HG02678 (cell line): ENCODE measurements at regions not wholly inside any gene's neighbourhood (a gene's known extent, or its start where the extent isn't known, plus 50 kb on each side); places are given as distances from the start of the nearest gene placed in this dataset.
"Not testable (repeated sequence)": the region's sequence is repeated elsewhere in the genome, so short reads cannot be mapped to it uniquely, and the experiment has no call there.

Experiments
- ATAC-seq: cut with Tn5 transposase; IDR thresholded peaks from one replicate; pipeline ENCODE4 v1.9.1; 2021; ENCODE audit warnings: mild to moderate bottlenecking, moderate library complexity; ENCODE audit not compliant: unreplicated experiment

DNA sequence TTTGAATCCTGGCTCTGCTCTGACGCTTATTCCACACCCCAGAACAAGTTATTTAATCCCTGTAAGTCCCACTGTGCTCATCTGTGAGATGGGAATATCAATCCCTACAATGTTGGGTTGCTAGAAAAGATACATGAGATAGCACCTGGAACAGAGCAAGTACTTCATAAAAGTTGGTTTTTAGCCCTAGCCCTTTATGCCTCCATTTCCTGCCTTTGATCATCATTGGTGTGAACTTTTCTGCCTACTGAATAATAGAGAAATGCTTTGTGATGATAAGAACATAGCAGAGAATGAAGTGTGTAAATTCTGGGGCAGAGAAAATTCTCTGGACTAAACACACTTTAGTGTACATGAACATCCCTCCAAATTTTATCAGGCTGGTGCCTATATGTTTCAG lies 90.3 kb upstream of the RANBP6 start:
- no peak for ATAC-seq

DNA sequence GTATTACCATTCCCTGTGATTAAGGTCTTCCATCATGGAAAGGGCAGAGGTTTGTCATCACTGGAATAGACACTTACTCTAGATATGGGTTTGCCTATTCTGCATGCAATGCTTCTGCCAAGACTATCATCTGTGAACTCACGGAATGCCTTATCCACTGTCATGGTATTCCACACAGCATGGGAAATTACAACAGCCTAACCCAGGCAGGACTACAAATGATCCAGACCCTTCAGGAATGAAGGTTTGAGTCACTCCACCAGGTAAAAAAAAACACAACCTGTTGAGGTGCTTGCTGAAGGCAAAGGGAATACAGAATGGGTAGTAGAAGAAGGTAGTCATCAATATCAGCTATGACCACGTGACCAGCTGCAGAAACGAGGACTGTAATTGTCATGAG lies 89.0 kb upstream of the RANBP6 start:
- not testable (repeated sequence) for ATAC-seq

DNA sequence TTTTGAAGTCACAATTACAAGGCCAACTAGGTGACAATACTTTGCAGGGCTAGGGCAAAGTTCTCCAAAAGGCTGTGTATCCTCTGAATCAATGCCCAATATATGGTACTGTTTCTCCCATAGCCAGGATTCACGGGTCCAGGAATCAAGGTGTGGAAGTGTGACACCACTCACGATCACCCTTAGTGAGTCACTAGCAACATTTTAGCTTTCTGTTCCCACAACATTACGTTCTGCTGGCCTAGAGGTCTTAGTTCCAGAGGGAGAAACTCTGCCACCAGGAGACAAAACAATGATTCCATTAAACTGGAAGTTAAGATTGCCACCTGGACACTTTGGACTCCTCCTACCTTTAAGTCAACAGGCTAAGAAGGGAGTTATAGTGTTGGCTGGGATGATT lies 88.5 kb upstream of the RANBP6 start:
- ATAC-seq: not testable (repeated sequence)

DNA sequence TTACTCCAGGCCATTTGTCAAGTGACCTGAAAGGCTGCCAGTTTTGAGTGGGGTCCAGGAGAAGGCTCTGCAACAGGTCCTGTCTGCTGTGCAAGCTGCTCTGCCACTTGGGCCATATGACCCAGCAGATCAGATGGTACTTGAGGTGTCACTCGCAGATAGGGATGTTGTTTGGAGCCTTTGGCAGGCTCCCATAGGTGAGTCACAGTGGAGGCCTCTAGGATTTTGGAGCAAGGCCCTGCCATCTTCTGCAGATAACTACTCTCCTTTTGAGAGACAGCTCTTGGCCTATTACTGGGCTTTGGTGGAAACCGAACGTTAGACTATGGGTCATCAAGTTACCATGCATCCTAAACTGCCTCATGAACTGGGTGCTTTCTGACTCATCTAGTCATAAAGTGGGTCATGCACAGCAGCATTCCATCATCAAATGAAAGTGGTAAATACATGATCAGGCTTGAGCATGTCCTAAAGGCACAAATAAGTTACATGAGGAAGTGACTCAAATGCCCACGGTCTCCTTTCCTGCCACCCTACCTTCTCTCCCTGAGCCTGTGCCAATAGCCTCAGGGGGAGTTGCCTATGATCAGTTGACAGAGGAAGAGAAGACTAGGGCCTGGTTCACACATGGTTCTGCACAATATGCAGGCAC lies 87.0 kb upstream of the RANBP6 start:
- ATAC-seq: not testable (repeated sequence)

DNA sequence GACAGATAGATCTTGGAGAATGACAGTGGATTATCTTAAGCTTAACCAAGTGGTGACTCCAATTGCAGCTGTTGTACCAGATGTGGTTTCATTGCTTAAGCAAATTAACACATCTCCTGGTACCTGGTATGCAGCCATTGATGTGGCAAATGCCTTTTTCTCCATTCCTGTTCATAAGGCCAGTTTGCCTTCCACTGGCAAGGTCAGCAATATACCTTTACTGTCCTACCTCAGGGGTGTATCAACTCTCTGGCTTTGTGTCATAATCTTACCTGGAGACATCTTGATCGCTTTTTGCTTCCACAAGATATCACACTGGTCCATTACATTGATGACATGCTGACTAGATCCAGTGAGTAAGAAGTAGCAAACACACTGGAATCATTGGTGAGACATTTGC lies 86.3 kb upstream of the RANBP6 start:
- ATAC-seq: not testable (repeated sequence)

DNA sequence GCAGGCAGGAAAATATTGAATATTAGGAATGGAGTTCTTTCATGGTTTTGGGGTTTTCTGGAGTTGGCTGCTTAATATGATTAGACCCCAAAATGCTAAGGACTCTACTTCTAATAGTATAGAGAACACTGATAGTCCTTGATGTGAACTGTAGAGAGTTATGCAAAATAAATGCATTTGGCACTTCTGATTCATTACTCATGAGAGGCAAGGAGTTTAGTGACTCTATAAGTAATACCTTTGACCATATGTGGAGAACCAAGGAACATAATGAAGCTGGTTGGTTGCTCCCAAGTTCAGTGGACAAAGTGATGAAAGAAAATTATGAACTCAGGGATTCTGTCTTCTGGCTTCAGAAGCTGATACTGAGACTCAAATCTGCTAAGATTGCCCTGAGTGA lies 83.9 kb upstream of the RANBP6 start:
- not testable (repeated sequence) for ATAC-seq

DNA sequence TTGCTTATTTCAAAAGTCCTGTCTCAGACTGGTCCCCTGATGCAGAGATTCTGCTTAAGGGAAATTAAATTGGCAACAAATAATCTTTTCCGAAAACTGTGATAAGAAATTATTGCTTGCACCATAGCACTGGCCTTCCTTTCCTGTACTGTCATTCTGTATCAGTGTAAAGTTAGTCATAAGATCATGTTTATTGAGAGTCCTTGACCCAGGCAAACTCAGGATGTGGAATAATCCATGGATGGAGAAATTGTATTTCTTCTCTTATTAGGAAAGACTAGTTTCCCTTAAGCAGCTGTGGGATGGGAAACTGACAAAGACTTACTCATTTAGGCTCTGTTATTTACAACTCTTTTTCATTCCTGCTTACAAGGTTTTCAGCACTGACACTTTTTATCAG lies 83.0 kb upstream of the RANBP6 start:
- ATAC-seq: no peak

DNA sequence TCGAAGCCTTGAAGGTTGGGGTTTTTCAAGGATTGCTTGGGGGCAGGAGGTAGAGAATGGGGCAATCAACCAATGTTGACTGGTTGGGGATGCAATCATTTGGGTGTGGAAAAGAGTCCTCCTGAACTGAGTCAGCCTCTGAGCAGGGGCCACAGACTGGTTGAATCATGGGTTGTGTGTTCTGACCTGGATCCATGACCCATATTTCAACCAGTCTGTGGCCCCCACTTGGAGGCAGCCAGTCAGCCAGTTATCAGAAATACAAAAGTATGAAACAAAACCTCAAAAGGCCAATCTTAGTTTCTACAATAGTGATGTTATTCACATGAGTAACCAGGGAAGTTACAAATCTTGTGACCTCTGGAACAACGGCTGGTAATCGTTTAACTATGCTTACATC lies 81.4 kb upstream of the RANBP6 start:
- no peak for ATAC-seq

DNA sequence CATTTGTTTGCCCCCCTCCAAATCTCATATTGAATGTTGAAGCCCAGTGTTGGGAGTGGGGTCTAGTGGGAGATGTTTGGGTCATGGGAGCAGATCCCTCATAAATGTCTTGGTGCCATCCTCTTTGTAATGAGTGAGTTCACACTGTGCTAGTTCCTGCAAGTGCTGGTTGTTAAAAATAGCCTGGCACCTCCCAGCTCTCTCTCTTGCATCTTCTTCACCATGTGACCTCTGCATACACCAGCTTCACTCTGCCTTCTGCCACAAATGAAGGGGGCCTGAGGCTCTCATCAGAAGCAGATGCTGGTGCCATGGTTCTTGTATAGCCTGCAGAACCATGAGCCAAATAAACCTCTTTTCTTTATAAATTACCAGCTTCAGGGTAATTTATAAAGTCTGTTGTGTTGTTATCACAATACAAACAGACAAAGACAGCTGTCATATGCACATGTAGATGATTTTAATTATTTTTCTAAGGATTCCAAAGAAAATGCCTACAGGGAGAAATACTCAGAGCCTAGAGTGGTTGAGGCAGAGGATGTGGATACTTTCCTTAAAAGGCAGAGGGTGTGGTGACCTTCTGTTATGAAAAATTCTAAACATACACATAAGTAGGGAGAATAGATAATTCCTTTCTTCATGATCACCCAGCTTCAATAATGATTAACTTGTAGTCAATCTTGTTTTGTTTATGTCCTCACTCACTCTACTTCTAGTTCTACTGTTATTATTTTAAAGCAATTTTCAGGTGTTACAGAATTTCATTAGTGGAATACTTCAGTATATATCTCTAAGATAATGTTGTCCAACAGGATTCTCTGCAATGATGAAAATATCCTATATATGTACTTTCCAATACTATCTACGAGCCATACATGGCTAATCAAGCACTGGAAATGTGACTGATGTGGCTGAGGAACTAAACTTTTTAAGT lies 75.1 kb upstream of the RANBP6 start:
- ATAC-seq: no peak

DNA sequence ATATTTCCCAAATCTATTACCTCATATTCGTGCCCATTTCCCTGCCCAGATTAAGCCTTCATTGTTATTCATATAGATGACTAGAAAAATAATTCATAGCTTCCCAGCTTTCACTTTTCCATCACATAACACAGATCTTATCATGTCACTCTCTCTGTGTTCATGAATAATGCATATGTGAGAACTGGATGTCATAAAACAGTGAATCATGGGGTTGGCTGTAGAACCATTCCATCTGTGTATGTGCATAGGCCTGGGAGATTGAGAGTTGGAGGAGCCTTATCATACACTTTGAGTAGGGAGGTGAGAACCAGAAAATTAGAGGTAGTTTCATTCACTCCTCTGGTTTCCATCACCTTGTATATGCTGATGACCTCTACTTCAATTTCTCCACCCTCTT lies 73.9 kb upstream of the RANBP6 start:
- ATAC-seq: no peak

DNA sequence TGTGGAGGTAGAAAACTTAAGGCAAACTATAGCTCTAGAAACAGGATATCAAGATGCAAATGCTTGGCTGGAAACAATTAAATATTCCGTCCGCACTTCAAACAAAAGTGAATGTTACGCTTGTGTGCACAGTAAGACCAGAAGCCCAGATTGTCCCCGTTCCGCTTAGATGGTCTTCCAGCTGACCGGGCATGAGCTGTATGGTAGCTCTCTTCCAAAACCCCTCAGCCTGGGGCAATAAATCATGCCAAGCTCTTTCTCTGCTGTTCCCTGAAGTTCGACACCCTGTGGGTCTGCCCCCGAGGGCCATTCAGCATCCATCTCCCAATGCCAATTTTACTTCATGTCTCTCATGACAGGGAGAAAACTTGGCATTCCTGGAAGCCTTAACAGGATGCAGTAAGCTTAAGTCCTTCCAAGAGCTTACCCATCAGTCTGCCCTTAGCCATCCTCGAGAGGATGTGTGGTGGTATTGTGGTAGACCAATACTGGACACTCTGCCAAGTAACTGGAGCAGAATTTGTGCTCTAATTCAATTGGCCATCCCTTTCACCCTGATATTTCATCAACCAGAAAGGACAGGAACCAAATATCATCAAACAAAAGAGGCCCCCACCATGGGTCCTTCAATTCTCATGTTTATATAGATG lies 70.7 kb upstream of the RANBP6 start:
- ATAC-seq: no peak

DNA sequence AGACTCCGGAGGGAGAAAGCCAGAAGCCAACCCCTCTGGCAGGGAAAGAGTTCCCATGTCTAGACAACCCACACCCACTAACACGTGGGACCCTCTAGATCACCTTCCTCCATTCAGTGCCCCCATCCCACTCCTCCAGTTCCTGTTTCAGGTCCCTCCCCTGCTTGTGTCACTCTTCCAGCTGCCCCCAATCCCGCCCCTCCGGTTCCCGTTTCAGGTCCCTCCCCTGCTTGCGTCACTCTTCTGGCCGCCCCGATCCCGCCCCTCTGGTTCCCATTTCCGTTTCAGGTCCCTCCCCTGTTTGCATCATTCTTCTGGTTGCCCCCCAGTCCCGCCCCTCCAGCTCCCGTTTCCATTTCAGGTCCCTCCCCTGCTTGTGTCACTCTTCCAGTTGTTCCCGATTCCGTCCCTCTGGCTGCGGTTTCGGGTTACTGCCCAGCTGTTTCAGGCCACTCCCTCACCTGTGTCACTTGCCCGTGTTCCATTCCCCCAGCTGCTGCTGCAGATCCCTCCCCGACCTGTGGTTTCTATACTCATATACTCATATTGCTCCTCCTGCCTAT lies 64.8 kb upstream of the RANBP6 start:
- ATAC-seq: peak; percentile 96

DNA sequence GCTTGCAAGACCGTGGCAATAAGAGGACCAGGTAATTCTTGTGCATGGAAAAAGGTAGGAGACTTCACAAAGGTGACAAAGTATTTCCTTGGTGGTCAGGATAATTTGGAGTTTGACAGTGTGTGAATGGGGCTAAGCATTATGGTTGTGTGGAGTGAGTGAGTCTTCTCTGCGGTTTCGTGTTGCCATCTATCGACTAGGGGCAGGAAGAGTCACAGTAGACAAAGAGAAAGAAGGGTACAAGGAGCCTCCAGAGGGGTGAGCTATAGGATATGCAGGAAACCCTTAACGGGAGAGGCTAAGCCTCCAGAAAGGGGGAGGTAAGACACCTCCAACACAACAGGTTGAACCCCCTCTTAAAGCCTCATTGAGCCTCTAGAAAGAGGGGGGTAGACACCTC lies 64.0 kb upstream of the RANBP6 start:
- no peak for ATAC-seq

DNA sequence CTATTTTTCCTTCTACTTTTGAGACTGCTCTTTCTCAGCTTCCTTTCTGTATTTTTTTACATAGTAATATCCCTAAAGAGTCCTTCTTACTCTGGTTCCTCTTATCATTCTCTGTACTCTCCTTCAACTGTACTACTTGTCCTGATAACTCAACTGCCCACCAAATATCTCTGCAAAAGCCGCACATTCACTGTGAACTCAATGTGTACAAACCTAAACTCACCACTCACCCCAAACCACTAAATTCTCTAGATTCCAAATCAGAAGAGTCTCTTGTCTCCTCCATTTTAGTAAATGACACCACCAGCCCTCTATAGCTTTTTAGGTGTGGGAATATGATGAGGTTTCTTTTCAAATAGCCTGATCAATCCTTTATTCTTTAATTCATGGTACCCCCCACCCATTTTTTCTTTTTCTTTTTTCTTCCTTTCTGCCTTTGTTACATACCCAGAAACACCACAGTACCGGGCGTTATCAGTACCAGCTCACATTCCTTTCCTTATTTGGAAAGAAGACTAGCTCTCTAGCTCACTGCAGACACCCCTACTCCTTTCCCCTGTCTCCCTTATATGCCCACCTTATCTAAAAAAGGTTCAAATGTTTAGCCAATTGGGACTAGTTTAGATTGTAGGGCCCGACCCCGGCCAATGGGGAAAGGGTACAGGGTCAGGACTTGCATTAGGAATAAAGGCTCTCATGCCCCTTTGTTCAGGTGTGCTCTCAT lies 63.1 kb upstream of the RANBP6 start:
- ATAC-seq: no peak

DNA sequence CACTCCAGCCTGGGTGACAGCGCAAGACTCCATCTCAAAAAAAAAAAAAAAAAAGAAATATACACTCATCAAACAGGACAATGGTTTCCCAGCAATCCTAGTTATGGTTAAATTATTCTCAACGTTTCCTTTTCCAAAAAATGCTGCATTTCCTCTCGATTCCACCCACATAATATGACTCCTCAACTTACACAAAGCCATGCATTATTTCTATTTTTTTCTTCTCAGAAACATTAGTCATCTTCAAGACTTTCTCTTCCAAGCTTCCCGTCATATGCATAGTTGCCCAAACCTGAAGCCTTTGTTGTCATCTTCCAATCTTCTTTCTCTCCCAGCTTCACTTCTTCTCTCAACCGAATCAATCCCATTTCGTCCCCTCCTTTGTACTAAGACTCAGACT lies 61.4 kb upstream of the RANBP6 start:
- ATAC-seq: no peak

DNA sequence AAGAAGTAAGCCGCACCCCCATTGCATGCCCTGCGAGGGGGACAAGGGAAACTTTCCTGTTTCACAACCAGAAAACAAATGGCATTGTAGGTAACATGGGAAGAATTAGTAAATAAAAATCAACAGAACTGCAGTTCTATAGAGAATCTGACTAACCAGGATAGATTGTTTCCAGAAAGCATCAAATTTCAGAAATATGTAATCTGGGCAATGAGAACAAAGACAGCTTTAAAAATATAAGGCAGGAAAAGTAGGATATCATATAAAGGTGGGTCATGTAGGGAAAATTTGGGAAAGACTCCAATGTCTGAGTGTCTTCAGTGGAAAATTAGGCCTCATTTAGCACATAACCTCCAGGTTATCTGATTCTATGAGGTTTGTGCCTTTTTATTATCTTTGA lies 58.3 kb upstream of the RANBP6 start:
- no peak for ATAC-seq

DNA sequence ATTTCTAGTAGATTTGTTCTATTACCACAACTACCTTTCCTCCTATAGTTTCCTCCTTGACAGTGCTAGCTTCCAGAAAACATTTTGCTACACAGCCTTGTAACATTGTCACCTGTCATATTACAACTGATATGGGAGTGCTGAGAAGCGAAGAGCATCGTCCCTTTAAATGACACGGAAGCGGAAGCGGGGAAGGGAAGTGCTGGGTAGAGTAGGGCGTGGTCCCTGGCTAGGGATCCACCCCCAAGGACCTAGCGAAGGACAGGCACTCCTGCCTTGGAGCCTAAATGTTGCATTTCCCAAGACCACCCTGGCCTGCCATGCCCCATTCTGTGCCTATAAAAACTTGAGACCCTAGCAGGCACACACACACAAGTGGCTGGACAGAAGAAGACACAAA lies 57.4 kb upstream of the RANBP6 start:
- ATAC-seq: no peak

DNA sequence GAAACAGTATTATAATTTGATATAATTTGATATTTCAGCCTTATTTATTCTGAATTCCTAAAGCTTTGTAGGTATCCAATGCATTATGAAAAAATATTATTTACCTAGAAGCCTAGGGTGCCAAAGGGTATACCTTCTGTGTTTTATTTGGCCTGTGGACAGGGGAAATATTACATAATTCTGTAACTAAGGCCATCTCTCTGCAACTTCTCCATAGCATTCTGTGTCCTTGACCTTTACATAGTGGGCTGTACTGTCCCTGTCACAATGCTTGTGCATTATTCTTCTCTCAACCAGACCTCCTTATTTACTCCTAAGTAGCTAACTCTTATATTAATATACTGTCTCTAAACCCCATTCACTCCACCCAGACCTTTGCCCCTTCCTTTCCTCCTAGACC lies 57.0 kb upstream of the RANBP6 start:
- no peak for ATAC-seq

DNA sequence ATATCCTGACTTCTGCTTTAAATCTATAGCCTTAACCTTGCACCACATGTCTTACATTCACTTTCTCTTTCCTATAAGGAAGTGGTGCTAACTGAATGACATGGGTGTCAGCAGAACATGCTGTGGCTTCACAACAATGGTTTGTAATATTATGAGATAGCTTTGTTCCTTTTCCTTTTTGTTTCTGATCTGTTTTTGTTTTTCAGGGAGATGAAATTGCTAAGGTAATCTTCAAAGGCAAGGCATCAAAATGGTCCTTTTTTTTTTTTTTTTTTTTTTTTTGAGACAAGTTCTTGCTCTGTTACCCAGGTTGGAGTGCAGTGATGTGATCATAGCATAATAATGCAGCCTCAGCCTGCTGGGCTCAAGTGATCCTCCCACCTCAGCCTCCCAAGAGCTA lies 53.6 kb upstream of the RANBP6 start:
- ATAC-seq: peak; percentile 99

DNA sequence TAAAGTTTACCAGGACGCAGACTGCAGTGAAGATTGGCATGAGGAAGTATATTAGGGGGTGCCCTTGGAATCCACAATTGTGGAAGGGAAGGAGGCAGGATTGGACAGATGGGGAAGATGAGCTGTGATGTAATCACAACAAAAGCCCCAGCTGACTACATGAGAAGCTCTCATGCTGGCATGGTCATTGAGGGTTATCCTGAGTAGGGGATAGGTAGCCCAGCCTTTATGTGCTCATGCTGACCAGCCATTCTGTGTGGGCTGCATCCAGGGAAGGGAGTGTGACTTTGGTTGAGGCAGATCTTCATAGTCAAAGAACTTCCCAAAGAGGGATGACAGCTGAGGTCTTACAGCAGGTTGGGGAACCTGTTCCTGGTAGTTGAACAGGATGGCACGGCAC lies 52.0 kb upstream of the RANBP6 start:
- no peak for ATAC-seq
